ENCODE measurements at regions not wholly inside any gene's neighbourhood (a gene's known extent, or its start where the extent isn't known, plus 50 kb on each side); places are given as distances from the start of the nearest gene placed in this dataset.

GRCh38 chr2:216808805-216809425, 50.9 kb downstream of the TNP1 start:
- ATAC-seq (no peak), DNase-seq (ENCODE audit: low spot score) (no peak)
- intact Hi-C loops (cut with DNase I) = no loop called here

- intact Hi-C loops (cut with DNase I) = no loop called here
- ATAC-seq (peak; percentile 41), DNase-seq (ENCODE audit: low spot score) (no peak)
These were observed 52.0 kb downstream of the TNP1 start for GRCh38 chr2:216807857-216808272.

GRCh38 chr2:216804357-216805350, 55.2 kb downstream of the TNP1 start:
- ATAC-seq (peak; percentile 68), DNase-seq (ENCODE audit: low spot score) (no peak)
- intact Hi-C loops (cut with DNase I) = no loop called here

GRCh38 chr2:216803791-216804190, 56.1 kb downstream of the TNP1 start:
- intact Hi-C loops (cut with DNase I) = no loop called here
- DNase-seq (ENCODE audit: low spot score) (no peak), ATAC-seq (no peak)

GRCh38 chr2:216802516-216803215, 57.2 kb downstream of the TNP1 start:
- ATAC-seq (no peak), DNase-seq (ENCODE audit: low spot score) (no peak)
- intact Hi-C loops (cut with DNase I) = no loop called here

GRCh38 chr2:216800836-216801235, 59.0 kb downstream of the TNP1 start:
- intact Hi-C loops (cut with DNase I) = no loop called here
- no peak for ATAC-seq
- DNase-seq (ENCODE audit: low spot score) = no peak

- intact Hi-C loops (cut with DNase I) = no loop called here
- ATAC-seq = peak; percentile 82
- no peak for DNase-seq (ENCODE audit: low spot score)
These were observed 59.9 kb downstream of the TNP1 start for GRCh38 chr2:216799873-216800431.

- intact Hi-C loops (cut with DNase I) = loop anchor here (2.0 kb wide), 1 partner anchor 53 kb away; no protein-coding TSS in a partner anchor
- DNase-seq (ENCODE audit: low spot score) (no peak), ATAC-seq (no peak)
These were observed 63.6 kb downstream of the TNP1 start for GRCh38 chr2:216796115-216796840.

GRCh38 chr2:216793386-216793785, 66.5 kb downstream of the TNP1 start:
- no peak for DNase-seq (ENCODE audit: low spot score)
- intact Hi-C loops (cut with DNase I) = no loop called here
- ATAC-seq = no peak

- ATAC-seq = peak; percentile 88
- DNase-seq (ENCODE audit: low spot score) = no peak
- intact Hi-C loops (cut with DNase I) = no loop called here
These were observed 67.4 kb downstream of the TNP1 start for GRCh38 chr2:216792222-216793021.

GRCh38 chr2:216791303-216791702, 68.6 kb downstream of the TNP1 start:
- DNase-seq (ENCODE audit: low spot score) = no peak
- intact Hi-C loops (cut with DNase I) = no loop called here
- peak; percentile 66 for ATAC-seq

GRCh38 chr2:216789081-216789480, 70.8 kb downstream of the TNP1 start:
- intact Hi-C loops (cut with DNase I) = no loop called here
- no peak for DNase-seq (ENCODE audit: low spot score)
- ATAC-seq = no peak

GRCh38 chr2:216787851-216788540, 71.9 kb downstream of the TNP1 start:
- intact Hi-C loops (cut with DNase I) = no loop called here
- DNase-seq (ENCODE audit: low spot score) = no peak
- ATAC-seq = no peak

- ATAC-seq (no peak), DNase-seq (ENCODE audit: low spot score) (no peak)
- intact Hi-C loops (cut with DNase I) = no loop called here
These were observed 73.2 kb downstream of the TNP1 start for GRCh38 chr2:216786676-216787075.

GRCh38 chr2:216784456-216784855, 75.4 kb downstream of the TNP1 start:
- ATAC-seq (no peak), DNase-seq (ENCODE audit: low spot score) (no peak)
- intact Hi-C loops (cut with DNase I) = no loop called here

- intact Hi-C loops (cut with DNase I) = no loop called here
- ATAC-seq (no peak), DNase-seq (ENCODE audit: low spot score) (no peak)
These were observed 78.2 kb downstream of the TNP1 start for GRCh38 chr2:216781709-216782108.

GRCh38 chr2:216780843-216781242, 79.0 kb downstream of the TNP1 start:
- intact Hi-C loops (cut with DNase I) = no loop called here
- no peak for DNase-seq (ENCODE audit: low spot score)
- ATAC-seq = no peak
